Epithelial cell of proximal tubule (primary cell): ENCODE measurements at regions not wholly inside any gene's neighbourhood (a gene's known extent, or its start where the extent isn't known, plus 50 kb on each side); places are given as distances from the start of the nearest gene placed in this dataset.

Experiments
- DNase-seq: peaks from one replicate; pipeline ENCODE4 v3.0.0-alpha.2; 2011; ENCODE audit warnings: low read depth
- H3K4me3 ChIP-seq: 2 replicates; pipeline ENCODE4 v1.5.1; 2011; ENCODE audit warnings: low read depth, mild to moderate bottlenecking, low read length
- CTCF ChIP-seq: conservative IDR thresholded peaks from 2 replicates; pipeline ENCODE4 v1.5.1; 2012; ENCODE audit warnings: low read depth, mild to moderate bottlenecking, low read length

- no peak for DNase-seq
- no peak for TF ChIP-seq CTCF
- no peak overlapping the region for H3K4me3 ChIP-seq
These were observed 553.9 kb downstream of the LMO7 start for GRCh38 chr13:76189882-76190519.

DNA sequence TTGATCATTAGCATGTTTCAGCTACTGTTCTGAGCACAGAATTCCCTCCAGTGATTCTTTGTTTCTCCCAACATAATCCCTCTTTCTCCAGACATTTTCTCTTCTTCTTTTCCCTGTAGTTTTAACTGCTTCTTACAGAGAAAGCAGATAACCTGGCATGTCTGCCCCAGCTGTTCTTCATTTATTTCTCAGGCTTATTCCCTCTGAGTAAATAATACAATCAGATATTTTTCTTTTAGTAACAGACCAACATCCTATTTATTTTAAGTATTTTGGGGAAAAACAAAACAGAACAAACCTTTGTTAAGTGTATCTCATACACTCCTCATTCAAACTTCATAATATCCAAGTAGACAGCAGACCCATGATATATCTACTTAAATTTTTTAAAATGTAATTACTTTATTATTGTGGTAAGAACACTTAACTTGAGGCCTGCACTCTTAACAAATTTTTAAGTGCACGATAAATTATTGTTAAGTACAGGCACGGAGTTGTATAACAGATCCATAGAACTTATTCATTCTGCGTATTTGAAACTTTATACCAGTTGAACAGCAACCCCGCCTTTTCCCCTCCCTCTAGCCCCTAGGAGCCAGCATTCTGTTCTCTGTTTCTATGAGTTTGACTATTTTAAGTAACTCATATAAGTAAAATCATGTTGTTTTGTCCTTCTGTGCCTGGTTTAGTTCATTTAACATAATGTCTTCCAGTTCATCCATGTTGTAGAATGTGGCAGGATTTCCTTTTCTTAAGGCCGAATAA lies 540.0 kb downstream of the LMO7 start:
- no peak overlapping the region for H3K4me3 ChIP-seq
- no peak for DNase-seq
- no peak for TF ChIP-seq CTCF

DNA sequence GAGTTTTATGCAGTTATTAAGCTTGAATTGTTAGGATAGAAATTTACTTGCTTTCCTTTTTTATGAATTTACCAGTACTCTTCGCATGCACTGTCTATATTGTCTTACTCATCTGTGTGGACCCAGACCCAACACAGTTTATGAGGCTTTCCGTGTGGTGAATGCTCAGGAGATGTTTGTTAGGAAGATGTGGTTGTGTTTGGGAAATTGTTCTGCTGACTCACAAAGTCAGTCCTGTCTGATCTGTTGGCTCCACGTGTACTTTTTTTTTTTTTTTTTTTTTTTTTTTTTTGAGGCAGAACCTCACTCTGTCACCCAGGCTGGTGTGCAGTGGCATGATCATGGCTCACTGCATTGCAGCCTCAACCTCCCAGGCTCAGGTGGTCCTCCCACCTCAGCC lies 532.5 kb downstream of the LMO7 start:
- TF ChIP-seq CTCF = no peak
- no peak overlapping the region for H3K4me3 ChIP-seq
- DNase-seq = no peak

- no peak overlapping the region for H3K4me3 ChIP-seq
- no peak for DNase-seq
- no peak for TF ChIP-seq CTCF
These were observed 528.2 kb downstream of the LMO7 start for GRCh38 chr13:76164290-76164689.

GRCh38 chr13:76163761-76164160 lies 527.6 kb downstream of the LMO7 start:
- no peak for DNase-seq
- TF ChIP-seq CTCF = no peak

DNA sequence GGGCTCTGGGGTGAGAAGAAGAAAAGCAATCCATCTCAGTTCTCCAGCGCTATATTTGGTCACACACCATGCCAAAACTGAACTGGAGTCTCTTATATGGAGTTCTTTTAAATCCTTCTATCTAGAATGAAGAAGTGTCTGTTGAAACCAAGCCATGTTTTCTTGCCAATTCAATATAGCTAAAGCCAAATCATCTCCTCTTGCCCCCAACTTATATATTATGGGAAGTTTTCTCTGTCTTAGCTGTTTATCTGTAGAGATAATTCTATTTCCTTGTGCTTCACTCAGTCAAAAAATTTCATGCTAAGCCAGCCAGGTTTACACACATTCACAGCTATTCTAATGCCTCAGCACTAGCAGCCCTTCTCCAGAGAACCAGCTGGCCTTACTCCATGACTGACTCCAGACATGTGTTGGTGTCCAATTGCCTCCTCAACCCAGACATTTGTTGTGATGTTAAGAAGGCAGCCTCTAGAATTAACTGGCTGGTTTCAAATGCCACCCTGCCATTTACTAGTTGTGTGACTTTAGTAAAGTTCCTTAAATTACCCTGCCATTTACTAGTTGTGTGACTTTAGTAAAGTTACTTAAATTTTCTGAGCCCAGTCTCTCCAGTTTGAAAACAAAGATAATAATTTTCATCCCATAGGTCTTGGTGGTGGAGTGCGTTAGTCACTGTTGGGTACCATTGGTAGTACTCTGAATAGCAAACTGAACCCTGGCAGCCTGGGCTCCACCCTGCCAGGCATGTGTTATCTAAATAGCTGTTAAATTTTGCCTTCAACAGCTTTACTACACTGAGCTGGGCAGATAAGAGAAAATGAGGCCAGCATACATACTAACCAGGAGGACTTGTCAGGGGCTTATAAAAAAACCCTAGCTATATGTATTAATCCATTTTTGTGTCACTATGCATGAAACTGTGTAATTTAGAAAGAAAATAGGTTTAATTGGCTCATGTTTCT lies 525.1 kb downstream of the LMO7 start:
- DNase-seq = no peak
- TF ChIP-seq CTCF = no peak
- no peak overlapping the region for H3K4me3 ChIP-seq

More at GRCh38 chr13:76163761-76164160, 527.6 kb downstream of the LMO7 start:
- no peak overlapping the region for H3K4me3 ChIP-seq
